ENCODE measurements at regions not wholly inside any gene's neighbourhood (a gene's known extent, or its start where the extent isn't known, plus 50 kb on each side); places are given as distances from the start of the nearest gene placed in this dataset.
A peak's percentile ranks its signal among the peaks of the same experiment; 100 is the strongest.

- no peak for DNase-seq (ENCODE audit: low read depth in 2 of 2)
Measured at GRCh38 chr21:27713154-27714109, 746.5 kb upstream of the ADAMTS5 start.

GRCh38 chr21:27704567-27705166 is 737.8 kb upstream of the ADAMTS5 start:
- DNase-seq (ENCODE audit: low read depth in 2 of 2), result no peak

DNA sequence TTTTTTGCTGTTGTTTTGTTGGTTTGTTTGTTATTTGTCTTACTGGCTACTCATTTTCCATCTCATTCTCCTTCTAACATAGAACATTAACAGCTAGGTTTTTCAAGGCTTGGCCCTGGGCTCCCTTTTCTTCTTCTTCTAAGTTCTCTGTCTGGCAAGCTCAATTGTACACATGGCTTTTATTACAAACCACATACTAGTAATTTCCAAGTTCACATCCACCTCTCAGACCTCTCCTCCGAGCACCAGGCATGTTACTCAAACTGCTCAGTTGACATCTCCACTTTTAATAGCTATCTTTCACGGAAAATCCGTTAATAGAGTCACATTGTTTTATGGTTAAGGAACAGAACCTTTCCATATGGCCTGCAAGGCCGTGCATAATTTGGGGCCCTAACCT is 736.9 kb upstream of the ADAMTS5 start:
- no peak for DNase-seq (ENCODE audit: low read depth in 2 of 2)

DNA sequence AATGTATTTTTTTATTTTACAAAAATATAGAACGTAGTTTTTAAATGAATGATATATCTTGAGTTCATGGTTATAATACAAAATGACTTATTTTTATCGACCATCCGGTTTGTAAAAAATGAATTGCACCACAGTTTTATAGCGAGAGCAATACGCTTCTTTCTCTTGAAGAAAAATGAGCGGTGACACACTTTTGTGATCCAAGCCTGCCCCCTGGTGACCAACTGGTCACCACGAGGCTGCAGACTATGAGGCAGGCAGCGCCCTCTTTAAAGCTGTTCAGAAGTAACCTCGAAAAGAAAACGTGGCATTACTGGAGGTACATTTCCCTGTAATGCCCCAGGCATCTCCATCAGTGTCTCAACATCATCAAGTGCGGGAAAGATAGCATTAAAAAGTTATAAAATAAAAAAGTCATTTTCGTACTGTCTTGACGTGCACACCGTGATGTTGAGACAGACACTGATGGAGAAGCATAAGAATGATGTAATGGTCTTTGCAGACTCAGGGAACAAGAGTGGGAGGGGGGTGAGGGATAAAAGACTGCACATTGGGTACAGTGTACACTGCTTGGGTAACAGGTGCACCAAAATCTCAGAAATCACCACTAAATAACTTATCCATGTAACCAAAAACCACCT is 734.2 kb upstream of the ADAMTS5 start:
- DNase-seq (ENCODE audit: low read depth in 2 of 2), result peak; percentile 43 to 70

- DNase-seq (ENCODE audit: low read depth in 2 of 2), result no peak
Measured at GRCh38 chr21:27695246-27695645, 728.4 kb upstream of the ADAMTS5 start.

- no peak for DNase-seq (ENCODE audit: low read depth in 2 of 2)
Measured at GRCh38 chr21:27694667-27695066, 727.8 kb upstream of the ADAMTS5 start.

DNA sequence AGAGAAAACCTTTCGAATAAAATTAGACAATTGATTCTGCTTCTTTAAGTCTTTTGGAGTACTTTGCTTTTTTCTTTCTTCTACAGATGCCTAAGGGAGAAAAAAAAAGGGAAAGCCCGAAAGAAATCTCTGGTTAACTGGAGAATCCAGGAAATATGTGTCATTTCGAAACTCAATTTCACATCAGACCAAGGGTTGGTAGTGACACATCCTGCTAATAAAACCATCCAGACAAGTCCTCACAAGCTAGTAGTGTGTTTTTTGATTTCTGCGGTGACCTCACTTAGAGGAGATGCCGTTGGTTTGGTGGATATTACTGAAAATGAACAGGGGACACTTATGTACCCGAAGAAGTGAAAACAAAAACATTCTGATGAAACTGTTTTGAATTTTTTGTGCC is 726.5 kb upstream of the ADAMTS5 start:
- no peak for DNase-seq (ENCODE audit: low read depth in 2 of 2)

DNA sequence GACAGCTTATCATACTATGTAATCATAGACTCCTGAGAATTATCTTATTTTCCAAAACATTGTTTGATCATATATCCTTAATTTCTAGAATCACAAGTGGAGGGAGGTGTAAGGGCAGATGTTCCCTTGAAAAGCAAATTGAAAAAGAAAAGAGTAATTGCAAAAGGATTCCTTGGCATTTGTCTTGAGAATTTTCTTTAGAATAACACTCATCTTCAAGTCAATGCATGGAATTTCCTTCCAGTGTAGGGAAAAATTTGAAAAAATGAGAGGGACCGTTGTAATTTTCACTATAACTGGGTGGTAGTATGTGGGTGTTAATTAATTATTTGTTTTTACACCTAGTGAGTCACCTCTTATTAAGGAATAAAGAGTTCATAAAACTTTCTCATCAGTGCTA is 724.6 kb upstream of the ADAMTS5 start:
- DNase-seq (ENCODE audit: low read depth in 2 of 2), result no peak

GRCh38 chr21:27691006-27691405 is 724.1 kb upstream of the ADAMTS5 start:
- no peak for DNase-seq (ENCODE audit: low read depth in 2 of 2)

DNA sequence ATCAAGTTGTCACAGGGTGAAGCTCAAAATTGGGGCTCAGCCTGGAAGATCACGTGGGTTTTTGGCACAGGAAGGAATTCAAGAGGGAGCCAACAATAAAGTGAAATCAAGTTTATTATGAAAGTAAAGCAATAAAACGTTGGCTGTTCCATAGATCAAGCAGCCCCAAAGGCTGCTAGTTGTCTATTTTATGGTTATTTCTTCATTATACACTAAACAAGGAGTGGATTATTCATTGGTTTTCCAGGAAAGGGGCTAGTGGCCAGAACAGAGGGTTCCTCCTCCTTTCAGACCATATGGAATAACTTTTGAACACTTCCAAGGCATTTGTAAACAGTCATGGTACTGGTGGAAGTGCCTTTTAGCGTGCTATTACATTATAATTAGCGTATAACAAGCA is 723.5 kb upstream of the ADAMTS5 start:
- DNase-seq (ENCODE audit: low read depth in 2 of 2), result no peak

GRCh38 chr21:27688773-27689172 is 721.9 kb upstream of the ADAMTS5 start:
- no peak for DNase-seq (ENCODE audit: low read depth in 2 of 2)

GRCh38 chr21:27683292-27683691 is 716.4 kb upstream of the ADAMTS5 start:
- no peak for DNase-seq (ENCODE audit: low read depth in 2 of 2)

DNA sequence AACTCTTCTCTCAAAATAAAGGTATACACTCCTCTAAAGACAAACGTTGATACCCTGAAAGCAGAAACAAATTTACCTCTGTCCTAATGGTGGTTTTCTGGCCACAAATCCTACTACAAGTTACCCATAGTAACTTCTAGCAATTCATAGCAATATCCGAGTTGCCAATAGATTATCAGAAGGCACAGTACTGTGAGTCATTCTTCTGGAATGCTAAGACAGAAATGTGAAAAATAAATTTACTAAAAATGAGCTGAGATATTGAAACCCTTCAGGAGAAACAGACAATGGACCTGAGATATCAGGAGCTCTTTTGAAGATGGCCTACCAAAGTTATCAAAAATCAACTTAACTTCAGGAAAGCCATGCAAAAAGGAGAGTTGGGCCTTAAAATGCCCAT is 715.0 kb upstream of the ADAMTS5 start:
- no peak for DNase-seq (ENCODE audit: low read depth in 2 of 2)

GRCh38 chr21:27681038-27681437 is 714.1 kb upstream of the ADAMTS5 start:
- no peak for DNase-seq (ENCODE audit: low read depth in 2 of 2)

DNA sequence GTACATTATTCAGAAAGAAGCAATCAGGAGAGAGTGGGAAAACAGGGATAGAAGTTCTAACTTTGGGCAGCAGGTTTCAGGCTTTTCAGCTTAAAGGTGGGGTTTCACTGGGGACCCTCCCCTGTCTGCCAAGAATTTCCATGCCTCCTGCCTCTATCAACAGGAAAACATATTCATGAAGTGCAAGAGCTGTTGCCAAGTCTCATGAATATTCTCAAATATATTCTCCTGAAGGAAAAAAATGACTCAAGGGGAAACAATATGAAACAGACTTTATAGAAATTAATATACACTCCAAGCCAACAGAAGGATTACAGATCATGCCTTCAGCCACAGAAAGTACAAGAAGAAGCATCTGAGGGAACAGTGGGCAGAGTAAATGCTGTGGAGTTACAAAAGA is 713.3 kb upstream of the ADAMTS5 start:
- DNase-seq (ENCODE audit: low read depth in 2 of 2), result no peak

GRCh38 chr21:27678511-27678910 is 711.6 kb upstream of the ADAMTS5 start:
- DNase-seq (ENCODE audit: low read depth in 2 of 2), result no peak

GRCh38 chr21:27677546-27677945 is 710.7 kb upstream of the ADAMTS5 start:
- DNase-seq (ENCODE audit: low read depth in 2 of 2), result no peak

GRCh38 chr21:27675306-27675705 is 708.4 kb upstream of the ADAMTS5 start:
- no peak for DNase-seq (ENCODE audit: low read depth in 2 of 2)

- no peak for DNase-seq (ENCODE audit: low read depth in 2 of 2)
Measured at GRCh38 chr21:27674041-27674615, 707.2 kb upstream of the ADAMTS5 start.

DNA sequence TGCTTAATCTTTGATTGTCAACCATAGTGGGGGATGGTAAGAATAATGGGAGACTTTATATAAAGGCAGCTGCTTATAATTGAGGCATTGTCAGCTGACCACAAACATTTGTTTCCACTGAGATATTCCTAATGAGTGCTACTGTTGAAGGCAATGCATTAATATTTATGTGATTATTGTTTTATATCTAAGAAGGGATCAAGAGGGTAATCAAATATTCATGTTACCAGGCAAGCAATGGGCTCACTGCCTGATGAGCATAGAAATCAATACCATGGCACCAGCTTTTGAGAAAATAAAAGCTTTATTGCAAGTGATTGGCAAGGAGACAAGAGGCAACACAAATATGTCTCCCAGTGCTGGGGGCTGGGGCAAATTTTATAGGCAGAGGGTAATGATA is 706.7 kb upstream of the ADAMTS5 start:
- DNase-seq (ENCODE audit: low read depth in 2 of 2), result no peak

- DNase-seq (ENCODE audit: low read depth in 2 of 2), result no peak
Measured at GRCh38 chr21:27671207-27671606, 704.3 kb upstream of the ADAMTS5 start.

- no peak for DNase-seq (ENCODE audit: low read depth in 2 of 2)
Measured at GRCh38 chr21:27653481-27653880, 686.6 kb upstream of the ADAMTS5 start.

Data from dermis microvascular lymphatic vessel endothelial cell (primary cell).